ENCODE measurements at regions not wholly inside any gene's neighbourhood (a gene's known extent, or its start where the extent isn't known, plus 50 kb on each side); places are given as distances from the start of the nearest gene placed in this dataset.

GRCh38 chr2:19686439-19686838, 215.3 kb downstream of the TTC32 start:
- Histone ChIP-seq H2BK20ac (ENCODE audit: low read depth, low read length, poor library complexity, severe bottlenecking) (no peak overlapping the region), H3K14ac (ENCODE audit: insufficient read depth, low read length) (no peak overlapping the region), H3K79me1 (ENCODE audit: insufficient read depth, low read depth, low read length, poor library complexity, severe bottlenecking) (no peaks in the 10 kb centered on the region), H3K9me3 (ENCODE audit: control insufficient read depth, low read depth, low read length) (no peaks in the 10 kb centered on the region), H4K8ac (replicated peaks; ENCODE audit: insufficient read length, low read depth, low read length) (no peak overlapping the region), H2BK120ac (ENCODE audit: low read depth, low read length, poor library complexity, severe bottlenecking) (no peak overlapping the region), H2AFZ (ENCODE audit: low read length) (no peak overlapping the region), H4K91ac (ENCODE audit: insufficient read length, low read depth, low read length) (no peak overlapping the region), H3K79me2 (ENCODE audit: insufficient read depth, low read length) (no peaks in the 10 kb centered on the region), H3T11ph (ENCODE audit: low read length) (no peak overlapping the region), H3K27me3 (ENCODE audit: insufficient read depth, low read length) (no peaks in the 10 kb centered on the region), H4K5ac (ENCODE audit: insufficient read length, low read depth, low read length) (no peak overlapping the region), H3K56ac (ENCODE audit: insufficient read length, low read depth, low read length) (no peak overlapping the region), H4K20me1 (ENCODE audit: control insufficient read depth, insufficient read depth, insufficient read length) (no peaks in the 10 kb centered on the region), H3K4me2 (ENCODE audit: insufficient read depth, insufficient read length, low read length) (no peak overlapping the region), H2BK5ac (ENCODE audit: insufficient read length, low read length) (no peak overlapping the region), H2BK15ac (ENCODE audit: low read depth, low read length) (no peak overlapping the region), H2BK12ac (ENCODE audit: insufficient read length, low read depth, low read length) (no peak overlapping the region), H3K18ac (ENCODE audit: insufficient read length, low read depth, low read length) (no peak overlapping the region), H3K4ac (ENCODE audit: low read depth, low read length) (no peak overlapping the region), H3K23me2 (ENCODE audit: insufficient read length, low read depth, low read length, poor library complexity, severe bottlenecking) (no peaks in the 10 kb centered on the region), H3K4me1 (ENCODE audit: insufficient read depth, low read length) (no peaks in the 10 kb centered on the region; the same call in 1 of the 2 replicates), H3K23ac (ENCODE audit: insufficient read length, low read depth, low read length) (no peak overlapping the region), H3K9ac (ENCODE audit: extremely low read depth, insufficient read length, low read length) (no peak overlapping the region), H3K27ac (ENCODE audit: insufficient read length, low read depth, low read length) (no peak overlapping the region), H2AK5ac (ENCODE audit: insufficient read length, low read length) (no peak overlapping the region)
- no CpG with 5 or more reads among the region's 3 CpGs for WGBS (ENCODE audit: extremely low coverage, insufficient read length, low lambda C conversion rate)
- Mint-ChIP-seq H3K4me1 (no peaks in the 10 kb centered on the region), H3K27ac (no peak overlapping the region), H3K36me3 (ENCODE audit: insufficient read depth in 1 of 3, low read depth in 3 of 3) (no peaks in the 10 kb centered on the region), H3K9me3 (no peaks in the 10 kb centered on the region), H3K4me3 (no peak overlapping the region), H3K27me3 (ENCODE audit: low read depth) (peaks cover 6% of the 10 kb centered on the region)
- DNase-seq = peak; percentile 3
- TF ChIP-seq, protein P1, sequence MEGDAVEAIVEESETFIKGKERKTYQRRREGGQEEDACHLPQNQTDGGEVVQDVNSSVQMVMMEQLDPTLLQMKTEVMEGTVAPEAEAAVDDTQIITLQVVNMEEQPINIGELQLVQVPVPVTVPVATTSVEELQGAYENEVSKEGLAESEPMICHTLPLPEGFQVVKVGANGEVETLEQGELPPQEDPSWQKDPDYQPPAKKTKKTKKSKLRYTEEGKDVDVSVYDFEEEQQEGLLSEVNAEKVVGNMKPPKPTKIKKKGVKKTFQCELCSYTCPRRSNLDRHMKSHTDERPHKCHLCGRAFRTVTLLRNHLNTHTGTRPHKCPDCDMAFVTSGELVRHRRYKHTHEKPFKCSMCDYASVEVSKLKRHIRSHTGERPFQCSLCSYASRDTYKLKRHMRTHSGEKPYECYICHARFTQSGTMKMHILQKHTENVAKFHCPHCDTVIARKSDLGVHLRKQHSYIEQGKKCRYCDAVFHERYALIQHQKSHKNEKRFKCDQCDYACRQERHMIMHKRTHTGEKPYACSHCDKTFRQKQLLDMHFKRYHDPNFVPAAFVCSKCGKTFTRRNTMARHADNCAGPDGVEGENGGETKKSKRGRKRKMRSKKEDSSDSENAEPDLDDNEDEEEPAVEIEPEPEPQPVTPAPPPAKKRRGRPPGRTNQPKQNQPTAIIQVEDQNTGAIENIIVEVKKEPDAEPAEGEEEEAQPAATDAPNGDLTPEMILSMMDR (conservative IDR thresholded peaks at IDR 0.05) = no peak

All from H9 (cell line).